ENCODE measurements at regions not wholly inside any gene's neighbourhood (a gene's known extent, or its start where the extent isn't known, plus 50 kb on each side); places are given as distances from the start of the nearest gene placed in this dataset.

DNA sequence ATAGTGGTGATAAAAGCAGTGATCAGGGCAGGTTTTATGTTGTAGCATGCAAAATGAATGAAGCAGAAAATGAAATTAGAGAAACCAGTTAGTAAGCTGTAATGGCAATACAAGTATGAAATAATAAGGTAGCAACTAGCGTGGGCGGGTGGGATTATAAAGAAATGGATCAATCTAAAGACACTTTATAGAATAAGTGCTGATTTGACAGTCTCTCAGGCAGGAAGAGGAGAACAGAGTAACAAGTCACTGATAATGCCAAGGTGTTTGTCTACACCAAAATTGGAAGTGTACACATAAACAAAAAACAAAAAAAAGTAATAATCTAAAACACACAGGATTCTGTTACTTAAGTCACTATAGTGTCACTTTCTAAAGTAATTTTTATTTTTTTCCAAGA, 51.0 kb upstream of the PCBP1 start:
- Mint-ChIP-seq H3K9me3 (no peaks in the 10 kb centered on the region), H3K4me3 (no peak overlapping the region), H3K36me3 (ENCODE audit: low read depth) (peaks cover 11% of the 10 kb centered on the region), H3K4me1 (peaks cover 11% of the 10 kb centered on the region), H3K27me3 (no peaks in the 10 kb centered on the region), H3K27ac (no peak overlapping the region)
- ATAC-seq (replicated peaks): no peak

DNA sequence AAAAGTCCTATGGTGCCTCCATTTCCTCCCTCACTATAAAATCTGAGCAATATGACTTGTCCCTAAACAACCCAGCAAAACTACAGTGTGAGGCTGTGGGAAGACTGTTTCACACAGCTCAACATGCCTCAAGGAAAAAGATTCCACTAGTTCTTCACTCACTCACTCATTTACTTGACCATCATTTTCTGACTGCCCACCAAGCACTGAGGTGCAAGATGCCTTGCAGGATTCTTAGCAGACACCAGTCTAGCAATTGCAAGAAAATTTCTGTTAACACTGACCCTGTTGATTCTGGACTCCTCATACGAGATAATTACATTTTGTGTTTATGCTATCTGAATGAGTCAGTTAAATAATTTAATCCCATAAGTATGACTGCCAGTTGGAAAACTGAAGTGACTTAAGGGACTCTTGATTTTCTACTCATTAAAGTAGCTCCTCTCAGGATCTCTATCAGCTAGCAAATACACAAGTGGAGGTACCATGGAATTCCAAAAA, 51.9 kb upstream of the PCBP1 start:
- no peaks in the 10 kb centered on the region for H3K9me3 Mint-ChIP-seq
- no peaks in the 10 kb centered on the region for H3K27me3 Mint-ChIP-seq
- peaks cover 19% of the 10 kb centered on the region for H3K36me3 Mint-ChIP-seq (ENCODE audit: low read depth)
- peak overlapping the region; percentile 5 for H3K27ac Mint-ChIP-seq
- peak; percentile 40 for ATAC-seq (replicated peaks)
- peaks cover 10% of the 10 kb centered on the region for H3K4me1 Mint-ChIP-seq
- H3K4me3 Mint-ChIP-seq: no peak overlapping the region

DNA sequence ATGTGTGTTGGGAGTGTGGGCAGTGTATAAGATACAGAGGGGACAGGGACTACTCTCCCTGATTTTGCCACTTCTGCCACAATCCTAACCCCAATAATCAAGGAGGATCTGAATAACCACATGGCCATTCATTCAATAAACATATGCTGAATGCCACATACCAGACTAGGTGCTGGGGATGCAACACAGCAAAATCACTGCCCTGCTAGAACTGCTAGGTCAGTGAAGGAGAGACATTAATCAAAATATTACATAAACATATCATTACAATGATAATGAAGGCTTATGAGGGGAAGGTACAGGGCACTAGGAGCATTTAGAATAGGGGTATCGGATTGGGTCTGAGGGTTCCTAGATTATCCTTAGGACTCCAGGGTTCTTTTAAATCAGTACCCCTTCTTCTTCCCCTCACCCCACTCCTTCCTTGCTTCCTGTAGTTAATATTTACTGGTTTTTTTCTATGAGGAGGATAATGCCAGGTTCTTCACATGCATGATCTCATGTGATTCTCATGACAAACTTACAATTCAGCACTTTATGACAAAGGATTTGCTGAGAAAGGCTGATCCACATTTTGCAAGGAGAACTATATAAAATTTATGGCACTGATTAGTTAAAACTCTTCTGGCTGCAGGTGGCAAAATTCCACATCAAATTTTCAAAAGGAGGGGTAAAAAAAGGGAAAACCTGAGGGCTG, 56.4 kb upstream of the PCBP1 start:
- Mint-ChIP-seq H3K27ac (peak overlapping the region; percentile 65), H3K4me1 (peaks cover 10% of the 10 kb centered on the region), H3K36me3 (ENCODE audit: low read depth) (peaks cover 19% of the 10 kb centered on the region), H3K27me3 (no peaks in the 10 kb centered on the region), H3K4me3 (no peak overlapping the region), H3K9me3 (no peaks in the 10 kb centered on the region)
- ATAC-seq (replicated peaks): no peak

DNA sequence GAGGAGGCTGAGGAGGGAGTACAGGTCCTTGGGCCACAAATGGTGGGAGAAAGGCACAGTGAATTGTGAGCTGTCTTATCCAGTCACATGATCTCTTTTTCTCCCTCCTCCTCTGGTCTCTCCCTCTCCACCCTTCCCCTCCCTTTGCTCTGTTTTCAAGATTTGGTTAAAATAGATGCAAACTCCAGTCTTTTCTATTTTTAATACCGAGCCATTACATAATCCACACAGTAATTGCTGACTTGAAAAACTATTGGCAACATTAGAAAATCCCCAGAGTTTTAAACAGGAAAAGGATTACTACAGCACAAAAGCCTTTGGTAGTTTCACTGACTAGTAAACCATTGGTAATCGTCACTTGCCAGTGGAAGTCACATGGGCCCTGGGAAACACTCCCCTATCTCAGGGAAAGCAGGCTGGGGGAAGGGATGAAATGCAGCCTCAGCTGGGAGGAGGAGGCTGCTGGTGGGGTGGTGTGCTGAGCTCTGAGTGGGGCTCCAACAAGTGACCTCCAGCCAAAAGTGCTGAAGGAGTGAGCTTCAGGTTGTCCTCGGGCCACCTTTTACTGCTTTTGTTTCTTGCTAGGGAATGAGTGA, 57.4 kb upstream of the PCBP1 start:
- Mint-ChIP-seq H3K4me1 (peaks cover 9% of the 10 kb centered on the region), H3K27me3 (no peaks in the 10 kb centered on the region), H3K4me3 (no peak overlapping the region), H3K9me3 (no peaks in the 10 kb centered on the region), H3K27ac (no peak overlapping the region), H3K36me3 (ENCODE audit: low read depth) (peaks cover 24% of the 10 kb centered on the region)
- peak; percentile 42 for ATAC-seq (replicated peaks)

GRCh38 chr2:70024284-70024683, 62.9 kb upstream of the ASPRV1 start:
- ATAC-seq (replicated peaks): no peak
- Mint-ChIP-seq H3K9me3 (no peaks in the 10 kb centered on the region), H3K4me1 (peaks cover 4% of the 10 kb centered on the region), H3K36me3 (ENCODE audit: low read depth) (peaks cover 5% of the 10 kb centered on the region), H3K27ac (peak overlapping the region; percentile 36), H3K27me3 (no peaks in the 10 kb centered on the region), H3K4me3 (no peak overlapping the region)

- peaks cover 30% of the 10 kb centered on the region for H3K36me3 Mint-ChIP-seq (ENCODE audit: low read depth)
- H3K27me3 Mint-ChIP-seq: no peaks in the 10 kb centered on the region
- no peak overlapping the region for H3K4me3 Mint-ChIP-seq
- peaks cover 6% of the 10 kb centered on the region for H3K4me1 Mint-ChIP-seq
- no peak for ATAC-seq (replicated peaks)
- H3K9me3 Mint-ChIP-seq: peaks cover 6% of the 10 kb centered on the region
- peak overlapping the region; percentile 2 for H3K27ac Mint-ChIP-seq
These were observed 57.7 kb upstream of the ASPRV1 start for GRCh38 chr2:70019096-70019495.

GRCh38 chr2:70017962-70018361, 56.5 kb upstream of the ASPRV1 start:
- Mint-ChIP-seq H3K27ac (peak overlapping the region; percentile 2), H3K36me3 (ENCODE audit: low read depth) (peaks cover 32% of the 10 kb centered on the region), H3K27me3 (no peaks in the 10 kb centered on the region), H3K4me3 (no peak overlapping the region), H3K4me1 (peaks cover 6% of the 10 kb centered on the region), H3K9me3 (peaks cover 6% of the 10 kb centered on the region)
- no peak for ATAC-seq (replicated peaks)

DNA sequence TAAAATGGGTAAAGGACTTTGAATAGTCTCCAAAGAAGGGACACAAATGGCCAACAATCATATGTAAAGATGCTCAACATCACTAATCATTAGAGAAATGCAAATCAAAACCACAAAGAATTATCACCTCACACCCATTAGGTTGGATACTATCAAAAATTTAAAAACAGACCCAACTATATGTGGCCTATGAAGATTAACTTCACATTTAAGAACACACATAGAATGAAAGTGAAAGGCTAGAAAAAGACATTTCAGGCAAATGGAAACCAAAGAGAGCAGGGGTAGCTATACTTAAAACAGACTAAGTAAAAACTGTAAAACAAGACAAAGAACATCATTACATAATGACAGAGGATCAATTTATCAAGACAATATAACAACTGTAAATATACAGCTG, 53.5 kb upstream of the ASPRV1 start:
- H3K4me3 Mint-ChIP-seq: no peak overlapping the region
- H3K27ac Mint-ChIP-seq: no peak overlapping the region
- no peak for ATAC-seq (replicated peaks)
- no peaks in the 10 kb centered on the region for H3K27me3 Mint-ChIP-seq
- peaks cover 6% of the 10 kb centered on the region for H3K9me3 Mint-ChIP-seq
- H3K36me3 Mint-ChIP-seq (ENCODE audit: low read depth): peaks cover 32% of the 10 kb centered on the region
- peaks cover 6% of the 10 kb centered on the region for H3K4me1 Mint-ChIP-seq

GRCh38 chr2:70012887-70013286, 51.5 kb upstream of the ASPRV1 start:
- ATAC-seq (replicated peaks): no peak

GRCh38 chr2:70011786-70012185, 50.4 kb upstream of the ASPRV1 start:
- peak overlapping the region; percentile 9 for H3K27ac Mint-ChIP-seq
- no peak for ATAC-seq (replicated peaks)
- no peaks in the 10 kb centered on the region for H3K9me3 Mint-ChIP-seq
- H3K4me3 Mint-ChIP-seq: no peak overlapping the region
- H3K4me1 Mint-ChIP-seq: peaks cover 6% of the 10 kb centered on the region
- H3K27me3 Mint-ChIP-seq: no peaks in the 10 kb centered on the region
- H3K36me3 Mint-ChIP-seq (ENCODE audit: low read depth): peaks cover 22% of the 10 kb centered on the region

More at GRCh38 chr2:70012887-70013286, 51.5 kb upstream of the ASPRV1 start:
- no peaks in the 10 kb centered on the region for H3K9me3 Mint-ChIP-seq
- H3K27me3 Mint-ChIP-seq: no peaks in the 10 kb centered on the region
- H3K27ac Mint-ChIP-seq: no peak overlapping the region
- peaks cover 22% of the 10 kb centered on the region for H3K36me3 Mint-ChIP-seq (ENCODE audit: low read depth)
- H3K4me1 Mint-ChIP-seq: peaks cover 6% of the 10 kb centered on the region
- H3K4me3 Mint-ChIP-seq: no peak overlapping the region

DNA sequence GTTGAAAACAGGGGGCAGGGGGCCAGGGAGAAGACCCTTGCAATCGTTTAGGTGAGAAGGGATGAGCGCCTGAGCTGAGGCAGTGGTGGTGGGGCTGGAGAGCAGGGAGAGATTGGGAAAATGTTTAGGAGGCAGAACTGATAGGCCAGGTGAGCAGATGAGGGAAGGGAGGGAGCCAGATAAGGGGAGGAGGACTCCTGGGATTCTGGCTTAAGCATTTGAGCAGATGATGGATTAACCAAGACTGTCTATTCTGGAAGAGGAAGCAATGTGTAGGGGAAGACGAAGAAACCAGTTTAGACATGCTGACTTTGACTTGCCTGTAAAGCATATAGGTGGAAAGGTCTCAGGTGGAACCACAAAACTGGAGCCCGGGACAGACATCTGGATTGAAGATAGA, 49.9 kb upstream of the ASPRV1 start:
- Mint-ChIP-seq H3K4me1 (peaks cover 6% of the 10 kb centered on the region), H3K27me3 (no peaks in the 10 kb centered on the region), H3K27ac (peak overlapping the region; percentile 9), H3K9me3 (no peaks in the 10 kb centered on the region), H3K4me3 (no peak overlapping the region), H3K36me3 (ENCODE audit: low read depth) (peaks cover 19% of the 10 kb centered on the region)
- ATAC-seq (replicated peaks): no peak

Measured in activated T-helper 17 cell treated with anti-CD3 and anti-CD28 coated beads, Interleukin-2, amount 50 U/mL, for 72 hours (primary cell).